Mesodermal cell (in vitro differentiated cells): ENCODE measurements at regions not wholly inside any gene's neighbourhood (a gene's known extent, or its start where the extent isn't known, plus 50 kb on each side); places are given as distances from the start of the nearest gene placed in this dataset.

ENCODE experiments used
- H3K27ac ChIP-seq: 2 replicates; pipeline ENCODE4 v1.7.0; 2013; ENCODE audit warnings: mild to moderate bottlenecking, low read depth, low read length, moderate library complexity; ENCODE audit not compliant: severe bottlenecking
- H3K36me3 ChIP-seq: 2 replicates; pipeline ENCODE4 v1.7.1; 2013; ENCODE audit warnings: mild to moderate bottlenecking, low read length, moderate library complexity; ENCODE audit not compliant: control insufficient read depth, insufficient read depth
- H3K4me1 ChIP-seq: one replicate; pipeline ENCODE4 v1.7.1; 2013; ENCODE audit warnings: mild to moderate bottlenecking, low read length; ENCODE audit not compliant: insufficient read depth, control insufficient read depth, poor library complexity, severe bottlenecking
- H3K4me3 ChIP-seq: 2 replicates; pipeline ENCODE4 v1.7.0; 2013; ENCODE audit warnings: low read length, control low read depth, mild to moderate bottlenecking; ENCODE audit not compliant: insufficient read depth, poor library complexity, severe bottlenecking; ENCODE audit errors: extremely low read depth
- H3K9me3 ChIP-seq: 2 replicates; pipeline ENCODE4 v1.7.1; 2013; ENCODE audit warnings: mild to moderate bottlenecking, low read length, moderate library complexity; ENCODE audit not compliant: control insufficient read depth
- WGBS, 2 experiments: methylation state at CpG; one replicate each; pipeline ENCODE4 v1.1.5; 2013; ENCODE audit warnings: missing lambda C conversion rate in 2 of 2; ENCODE audit not compliant: insufficient coverage in 2 of 2; 5-methylcytosine and 5-hydroxymethylcytosine counted together

GRCh38 chr4:20302336-20302735 lies 50.6 kb downstream of the SLIT2 start:
- H3K36me3 ChIP-seq = no peaks in the 10 kb centered on the region
- 93 to 97% methylated on average over 2 of the region's 2 CpGs for WGBS, 2 experiments

GRCh38 chr4:20305976-20306375 lies 54.3 kb downstream of the SLIT2 start:
- no peaks in the 10 kb centered on the region for H3K9me3 ChIP-seq
- H3K27ac ChIP-seq = no peak overlapping the region
- no CpG with 5 or more reads among the region's 2 CpGs for WGBS, 2 experiments
- no peak overlapping the region for H3K4me3 ChIP-seq
- no peaks in the 10 kb centered on the region for H3K4me1 ChIP-seq
- H3K36me3 ChIP-seq = peaks cover 2% of the 10 kb centered on the region

More at GRCh38 chr4:20302336-20302735, 50.6 kb downstream of the SLIT2 start:
- no peaks in the 10 kb centered on the region for H3K9me3 ChIP-seq
- H3K4me3 ChIP-seq = no peak overlapping the region
- H3K27ac ChIP-seq = no peak overlapping the region
- H3K4me1 ChIP-seq = no peaks in the 10 kb centered on the region

- Histone ChIP-seq H3K4me1 (no peaks in the 10 kb centered on the region), H3K9me3 (no peaks in the 10 kb centered on the region), H3K27ac (no peak overlapping the region), H3K36me3 (peaks cover 2% of the 10 kb centered on the region), H3K4me3 (no peak overlapping the region)
- WGBS, 2 experiments = no CpG with 5 or more reads among the region's 2 CpGs
These were observed 60.2 kb downstream of the SLIT2 start for GRCh38 chr4:20311856-20312255.

- H3K9me3 ChIP-seq = no peaks in the 10 kb centered on the region
These were observed 61.7 kb downstream of the SLIT2 start for GRCh38 chr4:20313237-20314030.

GRCh38 chr4:20317424-20317985 lies 65.8 kb downstream of the SLIT2 start:
- H3K4me3 ChIP-seq = no peak overlapping the region

More at GRCh38 chr4:20313237-20314030, 61.7 kb downstream of the SLIT2 start:
- H3K36me3 ChIP-seq = peaks cover 2% of the 10 kb centered on the region
- peaks cover 2% of the 10 kb centered on the region for H3K4me1 ChIP-seq
- no peak overlapping the region for H3K4me3 ChIP-seq
- H3K27ac ChIP-seq = no peak overlapping the region
- 51 to 64% methylated on average over 8 to 9 of the region's 12 CpGs for WGBS, 2 experiments

GRCh38 chr4:20318001-20318908 lies 66.5 kb downstream of the SLIT2 start:
- Histone ChIP-seq H3K4me3 (no peak overlapping the region), H3K9me3 (no peaks in the 10 kb centered on the region), H3K36me3 (no peaks in the 10 kb centered on the region), H3K4me1 (peaks cover 35% of the 10 kb centered on the region), H3K27ac (peak overlapping the region; percentile 64)
- WGBS, 2 experiments = 79 to 91% methylated on average over 3 to 4 of the region's 8 CpGs

More at GRCh38 chr4:20317424-20317985, 65.8 kb downstream of the SLIT2 start:
- Histone ChIP-seq H3K9me3 (no peaks in the 10 kb centered on the region), H3K27ac (peak overlapping the region; percentile 64), H3K4me1 (peaks cover 33% of the 10 kb centered on the region), H3K36me3 (no peaks in the 10 kb centered on the region)
- 86% methylated on average over 1 of the region's 2 CpGs for WGBS, 2 experiments

- Histone ChIP-seq H3K36me3 (no peaks in the 10 kb centered on the region), H3K9me3 (no peaks in the 10 kb centered on the region), H3K4me1 (peaks cover 39% of the 10 kb centered on the region), H3K4me3 (no peak overlapping the region), H3K27ac (peak overlapping the region; percentile 64)
- WGBS, 2 experiments = no CpG with 5 or more reads among the region's 1 CpG
These were observed 67.2 kb downstream of the SLIT2 start for GRCh38 chr4:20318909-20319277.

GRCh38 chr4:20319825-20320612 lies 68.3 kb downstream of the SLIT2 start:
- Histone ChIP-seq H3K27ac (peak overlapping the region; percentile 77), H3K9me3 (no peaks in the 10 kb centered on the region), H3K4me1 (peaks cover 39% of the 10 kb centered on the region), H3K4me3 (no peak overlapping the region), H3K36me3 (no peaks in the 10 kb centered on the region)
- WGBS, 2 experiments = 72 to 82% methylated on average over 1 to 3 of the region's 6 CpGs

GRCh38 chr4:20323991-20324390 lies 72.3 kb downstream of the SLIT2 start:
- H3K9me3 ChIP-seq = no peaks in the 10 kb centered on the region
- 82 to 86% methylated on average over 5 of the region's 6 CpGs for WGBS, 2 experiments
- H3K4me1 ChIP-seq = peaks cover 32% of the 10 kb centered on the region
- peak overlapping the region; percentile 24 for H3K27ac ChIP-seq
- H3K4me3 ChIP-seq = no peak overlapping the region
- H3K36me3 ChIP-seq = no peaks in the 10 kb centered on the region

GRCh38 chr4:20326460-20326859 lies 74.8 kb downstream of the SLIT2 start:
- WGBS, 2 experiments = 75% methylated on average over 1 of the region's 1 CpG; no CpG with 5 or more reads in 1 of the 2 experiments
- peaks cover 9% of the 10 kb centered on the region for H3K4me1 ChIP-seq
- H3K27ac ChIP-seq = no peak overlapping the region

More at GRCh38 chr4:20326460-20326859, 74.8 kb downstream of the SLIT2 start:
- H3K4me3 ChIP-seq = no peak overlapping the region
- no peaks in the 10 kb centered on the region for H3K9me3 ChIP-seq
- H3K36me3 ChIP-seq = no peaks in the 10 kb centered on the region
